Heart right ventricle (tissue), 16 donors: ENCODE measurements at regions not wholly inside any gene's neighbourhood (a gene's known extent, or its start where the extent isn't known, plus 50 kb on each side); places are given as distances from the start of the nearest gene placed in this dataset.

Experiments
- ATAC-seq, 8 donors: fragments of 200-7000 bp; cut with Tn5 transposase; one replicate each; pipeline ENCODE4 v1.9.1; 2020; ENCODE audit warnings: mild to moderate bottlenecking in 8 of 8, moderate library complexity in 8 of 8, moderate number of reproducible peaks in 1 of 8
- DNase-seq, 2 donors: peaks; one replicate each; pipeline ENCODE4 v3.0.0-alpha.2; 2020
- H3K27ac ChIP-seq, 10 donors: fragments of 200-600 bp; sonication (generic) in 2 of 10; one replicate each; pipeline versions ENCODE4 v1.5.0 to v1.8.0; 2020 to 2022; ENCODE audit warnings: mild to moderate bottlenecking in 3 of 10
- H3K27me3 ChIP-seq, 7 donors: fragments of 200-600 bp; one replicate each; pipeline ENCODE4 v1.8.0; 2021 to 2022; ENCODE audit warnings: mild to moderate bottlenecking in 2 of 7
- H3K36me3 ChIP-seq, 9 donors: fragments of 200-600 bp; sonication (generic) in 1 of 9; one replicate each; pipeline versions ENCODE4 v1.5.0 to v1.8.0; 2020 to 2022; ENCODE audit warnings: mild to moderate bottlenecking in 2 of 9
- H3K4me1 ChIP-seq, 9 donors: fragments of 200-600 bp; sonication (generic) in 1 of 9; one replicate each; pipeline versions ENCODE4 v1.5.0 to v1.8.0; 2020 to 2022; ENCODE audit warnings: mild to moderate bottlenecking in 4 of 9
- H3K4me3 ChIP-seq, 10 donors: fragments of 200-600 bp; sonication (generic) in 2 of 10; one replicate each; pipeline versions ENCODE4 v1.5.0 to v1.8.0; 2020 to 2022; ENCODE audit warnings: mild to moderate bottlenecking in 7 of 10, moderate library complexity in 2 of 10
- H3K9me3 ChIP-seq, 11 donors: fragments of 200-600 bp in 10 of 11; sonication (generic) in 2 of 11; one replicate each; pipeline versions ENCODE4 v1.5.0 to v1.8.0; 2013 to 2022; ENCODE audit warnings: mild to moderate bottlenecking in 2 of 11, control low read depth in 1 of 11, moderate library complexity in 1 of 11
- WGBS, 2 donors: extraction: QIAGEN DNeasy Blood & Tissue Kit; methylation state at CpG; one replicate each; pipeline ENCODE4 v1.1.7; 2013; ENCODE audit warnings: inconsistent platforms in 1 of 2; 5-methylcytosine and 5-hydroxymethylcytosine counted together
- intact Hi-C, 10 donors: fragments of 100-400 bp; cut with DNase I; formaldehyde crosslinking; loops; one replicate each; pipeline versions ENCODE4 v1.11.1 to v1.14.2; 2022
- TF ChIP-seq, protein P1 (sequence below), 9 donors: fragments of 200-600 bp; sonication (generic) in 2 of 9; IDR thresholded peaks; one replicate each; pipeline versions ENCODE4 v1.5.0 to v1.8.0; 2021 to 2022; ENCODE audit warnings: antibody characterized with exemption in 9 of 9, mild to moderate bottlenecking in 5 of 9, moderate library complexity in 1 of 9
- donor health status: Arrhythmogenic right ventricular cardiomyopathy.
- donor health status: ischemic (EF 13 %, LVEDD 7.1; RV severe dilation, severe dysfunction).
- donor health status: healthy with polysubstance abuse.
- donor health status: DM: no; HTN: yes; CAD: no.
- donor health status: DM: no; HTN: no; CAD: no.
- donor health status: ischemic (EF 25% LVEDD 6.9; RV normal size, moderate dysfunction).
- donor health status: ischemic (EF 25% LVEDD 5.7; RV mildly dilated, moderate dysfunction).
- donor health status: healthy.
- donor health status: DM: yes; HTN: yes; CAD: no.
- donor health status: Ischemic cardiomyopathy.
- donor health status: ischemic (EF 35%, LVEDD 5.7; RV mildly dilated, moderate dysfunction).
- donor health status: nonischemic (EF 11% LVEDD 7.7; RV severe dilation, severe dysfunction).
- donor health status: DM: yes; HTN: yes; CAD: no.
- donor health status: PGD.
- donor health status: ischemic (EF 29% LVEDD 5.4; RV normal size, mild dysfunction).
- donor health status: nonischemic (EF 23%, LVEDD 6.1; RV moderate dilation, normal function).

DNA sequence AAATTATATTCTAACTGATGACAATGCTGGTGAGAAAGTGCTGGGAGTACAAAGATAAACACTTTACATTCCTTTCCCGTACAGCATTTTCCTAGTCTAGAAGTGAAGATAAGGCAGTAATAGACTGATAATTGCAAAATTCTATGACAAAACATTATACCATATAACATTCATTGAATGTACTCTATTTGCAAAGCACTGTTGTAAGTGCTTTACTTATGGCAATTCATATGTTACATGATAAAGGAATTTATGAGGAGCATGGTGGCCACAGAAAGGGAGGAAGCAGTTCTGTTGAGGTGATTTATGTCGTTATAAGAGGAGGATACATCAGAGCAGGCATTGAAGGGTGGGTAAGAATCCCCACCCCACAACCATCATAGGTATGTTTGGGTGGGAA, 434.8 kb downstream of the RAB38 start:
- intact Hi-C loops = no loop called here
- ATAC-seq = no peak
- H3K9me3 ChIP-seq = peaks cover 0 to 2% (median 0%) of the 10 kb centered on the region in 11 donors
- no peak overlapping the region for H3K27ac ChIP-seq
- no peaks in the 10 kb centered on the region for H3K27me3 ChIP-seq
- TF ChIP-seq, protein P1, sequence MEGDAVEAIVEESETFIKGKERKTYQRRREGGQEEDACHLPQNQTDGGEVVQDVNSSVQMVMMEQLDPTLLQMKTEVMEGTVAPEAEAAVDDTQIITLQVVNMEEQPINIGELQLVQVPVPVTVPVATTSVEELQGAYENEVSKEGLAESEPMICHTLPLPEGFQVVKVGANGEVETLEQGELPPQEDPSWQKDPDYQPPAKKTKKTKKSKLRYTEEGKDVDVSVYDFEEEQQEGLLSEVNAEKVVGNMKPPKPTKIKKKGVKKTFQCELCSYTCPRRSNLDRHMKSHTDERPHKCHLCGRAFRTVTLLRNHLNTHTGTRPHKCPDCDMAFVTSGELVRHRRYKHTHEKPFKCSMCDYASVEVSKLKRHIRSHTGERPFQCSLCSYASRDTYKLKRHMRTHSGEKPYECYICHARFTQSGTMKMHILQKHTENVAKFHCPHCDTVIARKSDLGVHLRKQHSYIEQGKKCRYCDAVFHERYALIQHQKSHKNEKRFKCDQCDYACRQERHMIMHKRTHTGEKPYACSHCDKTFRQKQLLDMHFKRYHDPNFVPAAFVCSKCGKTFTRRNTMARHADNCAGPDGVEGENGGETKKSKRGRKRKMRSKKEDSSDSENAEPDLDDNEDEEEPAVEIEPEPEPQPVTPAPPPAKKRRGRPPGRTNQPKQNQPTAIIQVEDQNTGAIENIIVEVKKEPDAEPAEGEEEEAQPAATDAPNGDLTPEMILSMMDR (IDR thresholded peaks at IDR 0.05) = no peak
- H3K36me3 ChIP-seq = no peaks in the 10 kb centered on the region
- no peak for DNase-seq
- no peaks in the 10 kb centered on the region for H3K4me1 ChIP-seq
- WGBS, 2 donors = 47 to 49% methylated on average over 2 of the region's 2 CpGs
- H3K4me3 ChIP-seq = no peak overlapping the region

DNA sequence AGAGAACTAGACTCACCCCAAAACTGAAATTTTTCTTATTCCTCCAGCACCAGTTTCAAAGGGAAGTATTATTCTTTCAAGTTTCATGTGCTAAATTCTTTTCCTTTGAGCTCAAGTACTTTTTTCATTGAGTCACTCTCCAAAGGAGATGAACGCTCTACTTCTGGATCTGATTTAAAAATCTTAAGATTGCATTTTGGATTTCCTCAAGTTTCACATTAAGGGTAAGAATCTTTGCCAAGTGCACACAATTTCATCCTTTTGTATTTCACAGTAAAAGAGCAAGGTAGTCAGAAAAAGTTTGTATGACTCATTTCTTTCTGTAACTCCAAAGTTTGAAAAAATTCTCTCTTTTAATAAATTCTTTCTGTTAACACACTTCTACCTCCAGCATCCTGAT, 435.5 kb downstream of the RAB38 start:
- Histone ChIP-seq H3K27me3 (no peaks in the 10 kb centered on the region), H3K27ac (no peak overlapping the region), H3K9me3 (peaks cover 0 to 2% (median 0%) of the 10 kb centered on the region in 11 donors), H3K36me3 (no peaks in the 10 kb centered on the region), H3K4me3 (no peak overlapping the region), H3K4me1 (no peaks in the 10 kb centered on the region)
- no peak for ATAC-seq
- no peak for DNase-seq
- TF ChIP-seq, protein P1 (IDR thresholded peaks at IDR 0.05) = no peak
- 41 to 59% methylated on average over 1 of the region's 1 CpG for WGBS, 2 donors
- intact Hi-C loops = no loop called here

DNA sequence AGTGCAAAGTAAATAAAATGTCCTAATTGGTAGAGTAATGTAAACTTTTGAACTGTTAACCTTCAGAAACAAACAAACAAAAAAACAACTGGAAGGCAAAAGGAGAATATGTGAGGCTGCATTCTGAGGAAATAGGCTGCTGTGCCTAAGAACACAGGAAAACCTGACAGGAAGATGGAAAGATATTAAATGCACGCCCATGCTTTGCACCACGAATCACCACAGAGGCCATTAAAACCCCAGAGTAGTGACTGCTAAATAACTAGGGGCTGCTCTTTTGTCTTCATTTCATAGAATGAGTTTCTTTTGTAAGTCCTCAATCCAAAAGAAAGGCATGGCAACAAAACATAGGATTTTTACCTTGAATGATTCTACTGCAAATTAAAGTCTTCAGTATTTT, 436.0 kb downstream of the RAB38 start:
- 29 to 44% methylated on average over 2 of the region's 2 CpGs for whole genome bisulfite sequencing, 2 donors
- ATAC-seq = no peak
- no peaks in the 10 kb centered on the region for H3K4me1 ChIP-seq

DNA sequence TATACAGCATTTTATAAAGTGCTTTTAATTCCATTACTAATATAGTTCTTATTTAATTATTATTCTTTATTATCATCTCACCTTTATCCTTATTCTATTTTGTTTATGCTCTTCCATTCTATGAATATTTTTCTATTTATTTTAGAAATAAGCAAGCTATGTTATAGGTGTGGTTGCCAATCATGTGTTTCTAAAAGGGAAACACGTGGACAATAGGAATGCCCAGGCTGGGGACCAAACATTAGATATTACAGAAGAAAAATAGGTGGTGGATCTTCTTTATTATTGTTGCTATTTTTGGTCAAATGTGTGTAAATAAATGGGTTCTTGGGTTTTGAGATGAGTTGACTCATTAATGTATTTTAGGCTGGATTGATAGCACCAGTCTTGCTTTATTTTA, 438.3 kb downstream of the RAB38 start:
- Histone ChIP-seq H3K27me3 (no peaks in the 10 kb centered on the region), H3K9me3 (peaks cover 0 to 5% (median 0%) of the 10 kb centered on the region in 11 donors), H3K4me3 (no peak overlapping the region), H3K27ac (no peak overlapping the region), H3K4me1 (no peaks in the 10 kb centered on the region), H3K36me3 (no peaks in the 10 kb centered on the region)
- 69 to 76% methylated on average over 1 of the region's 1 CpG for WGBS, 2 donors
- intact Hi-C loops = no loop called here
- ATAC-seq = no peak
- DNase-seq = no peak
- TF ChIP-seq, protein P1 (IDR thresholded peaks at IDR 0.05) = no peak

More for the DNA sequence above, 436.0 kb downstream of the RAB38 start:
- DNase-seq = no peak
- Histone ChIP-seq H3K36me3 (no peaks in the 10 kb centered on the region), H3K27me3 (no peaks in the 10 kb centered on the region), H3K27ac (no peak overlapping the region), H3K9me3 (peaks cover 0 to 2% (median 0%) of the 10 kb centered on the region in 11 donors), H3K4me3 (no peak overlapping the region)
- intact Hi-C loops = no loop called here
- TF ChIP-seq, protein P1 (IDR thresholded peaks at IDR 0.05) = no peak
